OCI-LY7 (cell line): ENCODE measurements at regions not wholly inside any gene's neighbourhood (a gene's known extent, or its start where the extent isn't known, plus 50 kb on each side); places are given as distances from the start of the nearest gene placed in this dataset.

Experiments used
- CTCF ChIP-seq: fragments of 200-600 bp; sonication (generic); conservative IDR thresholded peaks from 2 replicates; pipeline ENCODE4 v1.5.1; 2014; ENCODE audit warnings: mild to moderate bottlenecking, antibody characterized with exemption, low read length, moderate library complexity, mixed read lengths
- EZH2phosphoT487 ChIP-seq: fragments of 200-600 bp; sonication (generic); IDR thresholded peaks from 2 replicates; pipeline ENCODE4 v1.6.1; 2018; ENCODE audit warnings: low read depth, borderline replicate concordance, mild to moderate bottlenecking, mixed run types, antibody characterized with exemption, low read length, moderate library complexity, mixed read lengths

GRCh38 chr12:28645436-28645835 lies 455.2 kb downstream of the CCDC91 start:
- TF ChIP-seq CTCF (no peak), EZH2phosphoT487 (no peak)
